Amniotic epithelial cell (primary cell): ENCODE measurements at regions not wholly inside any gene's neighbourhood (a gene's known extent, or its start where the extent isn't known, plus 50 kb on each side); places are given as distances from the start of the nearest gene placed in this dataset.
"Not testable (repeated sequence)": the region's sequence is repeated elsewhere in the genome, so short reads cannot be mapped to it uniquely, and the experiment has no call there.

Experiments
- DNase-seq: peaks from one replicate; pipeline ENCODE4 v3.0.0-alpha.2; 2010; ENCODE audit warnings: low read depth

GRCh38 chr22:48507595-48508350 is 1319.9 kb downstream of the BRD1 start:
- no peak for DNase-seq

GRCh38 chr22:48507171-48507570 is 1320.5 kb downstream of the BRD1 start:
- DNase-seq, result no peak

GRCh38 chr22:48506506-48507145 is 1321.0 kb downstream of the BRD1 start:
- no peak for DNase-seq

- no peak for DNase-seq
Observed at GRCh38 chr22:48505891-48506290, 1321.8 kb downstream of the BRD1 start.

- DNase-seq, result no peak
Observed at GRCh38 chr22:48504519-48505140, 1323.0 kb downstream of the BRD1 start.

GRCh38 chr22:48503876-48504275 is 1323.8 kb downstream of the BRD1 start:
- no peak for DNase-seq

- DNase-seq, result no peak
Observed at GRCh38 chr22:48503035-48503625, 1324.5 kb downstream of the BRD1 start.

GRCh38 chr22:48501231-48501750 is 1326.4 kb downstream of the BRD1 start:
- DNase-seq, result no peak

- no peak for DNase-seq
Observed at GRCh38 chr22:48500471-48501230, 1327.0 kb downstream of the BRD1 start.

GRCh38 chr22:48499456-48500425 is 1327.9 kb downstream of the BRD1 start:
- DNase-seq, result no peak

- DNase-seq, result no peak
Observed at GRCh38 chr22:48498526-48499331, 1328.9 kb downstream of the BRD1 start.

- DNase-seq, result not testable (repeated sequence)
Observed at GRCh38 chr22:48497743-48498520, 1329.7 kb downstream of the BRD1 start.

- DNase-seq, result no peak
Observed at GRCh38 chr22:48496987-48497650, 1330.6 kb downstream of the BRD1 start.

GRCh38 chr22:48496226-48496845 is 1331.3 kb downstream of the BRD1 start:
- no peak for DNase-seq

GRCh38 chr22:48495751-48496080 is 1332.0 kb downstream of the BRD1 start:
- no peak for DNase-seq

GRCh38 chr22:48494968-48495750 is 1332.5 kb downstream of the BRD1 start:
- DNase-seq, result no peak

GRCh38 chr22:48494256-48494967 is 1333.3 kb downstream of the BRD1 start:
- DNase-seq, result no peak
